ENCODE measurements at regions not wholly inside any gene's neighbourhood (a gene's known extent, or its start where the extent isn't known, plus 50 kb on each side); places are given as distances from the start of the nearest gene placed in this dataset.

DNA sequence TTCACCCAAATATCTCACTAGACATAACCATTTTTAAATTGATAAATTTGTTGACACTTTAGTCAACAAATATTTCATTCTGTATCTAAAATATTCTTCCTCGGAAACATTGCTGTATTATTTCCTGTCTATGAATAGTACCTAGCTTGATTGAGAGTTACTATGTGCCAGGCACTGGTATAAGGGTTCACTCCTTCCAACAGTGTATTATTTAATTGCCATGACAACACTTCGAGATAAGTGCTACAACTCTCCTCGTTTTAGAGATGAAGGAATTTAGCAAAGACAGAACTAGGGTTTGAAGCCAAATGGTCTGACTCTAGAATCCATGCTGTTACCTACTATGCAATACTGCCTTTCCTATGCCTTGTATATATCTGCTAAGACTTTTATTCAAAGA is 287.2 kb downstream of the YTHDC2 start:
- TF ChIP-seq GATA1 (IDR thresholded peaks at IDR 0.05; ENCODE audit: low read depth, low read length) (no peak), POLR2A (IDR thresholded peaks at IDR 0.05; ENCODE audit: low read length) (no peak)

DNA sequence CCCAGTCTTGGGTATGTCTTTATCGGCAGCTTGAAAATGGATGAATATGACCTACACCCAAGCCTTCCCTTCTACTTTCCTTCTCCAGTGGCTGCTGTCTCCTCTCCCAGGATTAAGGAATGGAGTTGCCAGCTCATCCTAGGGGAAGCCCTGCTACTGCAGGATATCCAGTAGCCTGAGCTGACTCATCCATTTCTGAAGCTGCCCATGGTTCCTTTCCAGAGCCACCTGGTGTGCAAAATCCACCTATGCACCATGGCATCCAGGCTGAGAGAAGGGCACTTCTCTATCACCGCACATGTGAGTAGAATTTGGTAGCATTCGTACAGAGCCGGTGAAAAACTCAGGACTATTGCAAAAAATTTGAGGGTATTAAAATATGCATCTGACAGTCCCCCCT is 290.8 kb downstream of the YTHDC2 start:
- TF ChIP-seq POLR2A (IDR thresholded peaks at IDR 0.05; ENCODE audit: low read length), result no peak
- TF ChIP-seq GATA1 (IDR thresholded peaks at IDR 0.05; ENCODE audit: low read depth, low read length), result no peak
- DNase-seq, result no peak

More for the DNA sequence above, 287.2 kb downstream of the YTHDC2 start:
- no peak for DNase-seq

DNA sequence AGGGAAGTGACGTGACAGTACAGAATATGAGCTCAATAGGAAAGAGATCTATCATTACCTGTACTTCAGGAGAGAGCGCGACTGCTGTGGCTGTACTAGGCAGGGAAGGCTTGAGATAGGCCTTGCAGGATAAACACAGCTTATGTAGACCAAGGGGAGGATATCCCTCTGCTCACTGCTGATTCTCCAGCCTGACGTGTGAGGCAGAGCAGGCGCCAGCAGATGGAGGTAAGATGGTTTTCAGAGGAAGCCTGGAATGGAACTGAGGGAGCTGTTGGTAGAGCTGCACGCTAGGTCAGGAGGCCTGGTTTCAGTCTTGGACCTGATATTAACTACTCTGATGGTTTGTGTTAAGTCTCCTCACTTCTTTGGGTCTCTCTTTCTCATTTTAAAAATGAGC is 291.4 kb downstream of the YTHDC2 start:
- TF ChIP-seq GATA1 (IDR thresholded peaks at IDR 0.05; ENCODE audit: low read depth, low read length) (no peak), POLR2A (IDR thresholded peaks at IDR 0.05; ENCODE audit: low read length) (no peak)
- no peak for DNase-seq

DNA sequence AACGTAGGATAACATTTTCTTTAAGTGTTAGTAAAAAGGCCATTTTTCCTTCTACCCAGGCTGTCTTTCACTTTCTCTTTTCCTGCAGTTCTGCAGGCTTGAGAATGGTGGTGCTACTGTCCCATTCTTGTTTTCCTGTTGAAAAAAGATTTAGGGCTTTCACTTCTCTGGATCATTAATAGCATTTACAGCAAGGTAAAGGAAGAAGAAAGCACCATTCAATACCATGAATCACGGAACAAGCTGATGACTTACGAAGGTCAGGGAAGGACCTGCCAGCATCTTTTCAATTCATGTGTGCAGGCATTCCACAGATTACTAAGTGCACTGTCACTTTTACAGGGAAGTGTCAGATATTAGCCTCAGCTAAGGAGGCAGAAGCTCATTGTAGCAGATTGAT is 292.8 kb downstream of the YTHDC2 start:
- TF ChIP-seq GATA1 (IDR thresholded peaks at IDR 0.05; ENCODE audit: low read depth, low read length) (no peak), POLR2A (IDR thresholded peaks at IDR 0.05; ENCODE audit: low read length) (no peak)
- DNase-seq, result no peak

DNA sequence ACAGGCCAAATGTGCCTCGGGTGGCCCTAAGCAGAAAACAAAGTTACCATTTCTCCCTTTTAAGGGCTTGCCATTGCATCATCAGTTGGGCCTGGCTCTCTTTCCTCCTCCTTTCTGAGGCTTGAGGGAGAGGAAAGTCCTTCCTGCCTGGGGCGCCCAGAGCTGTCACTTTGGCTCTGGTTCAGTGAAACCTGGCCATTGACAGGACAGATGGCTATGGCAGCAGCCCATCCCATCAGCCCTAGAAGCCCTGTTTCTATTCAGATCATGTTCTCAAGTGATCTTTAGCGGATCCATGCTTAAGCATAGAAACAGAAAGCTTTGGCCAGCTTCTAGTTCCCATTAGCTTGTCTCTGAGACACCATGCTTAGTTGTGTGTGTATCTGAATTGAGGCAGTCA is 293.4 kb downstream of the YTHDC2 start:
- TF ChIP-seq POLR2A (IDR thresholded peaks at IDR 0.05; ENCODE audit: low read length) (no peak), GATA1 (IDR thresholded peaks at IDR 0.05; ENCODE audit: low read depth, low read length) (no peak)
- DNase-seq, result no peak

DNA sequence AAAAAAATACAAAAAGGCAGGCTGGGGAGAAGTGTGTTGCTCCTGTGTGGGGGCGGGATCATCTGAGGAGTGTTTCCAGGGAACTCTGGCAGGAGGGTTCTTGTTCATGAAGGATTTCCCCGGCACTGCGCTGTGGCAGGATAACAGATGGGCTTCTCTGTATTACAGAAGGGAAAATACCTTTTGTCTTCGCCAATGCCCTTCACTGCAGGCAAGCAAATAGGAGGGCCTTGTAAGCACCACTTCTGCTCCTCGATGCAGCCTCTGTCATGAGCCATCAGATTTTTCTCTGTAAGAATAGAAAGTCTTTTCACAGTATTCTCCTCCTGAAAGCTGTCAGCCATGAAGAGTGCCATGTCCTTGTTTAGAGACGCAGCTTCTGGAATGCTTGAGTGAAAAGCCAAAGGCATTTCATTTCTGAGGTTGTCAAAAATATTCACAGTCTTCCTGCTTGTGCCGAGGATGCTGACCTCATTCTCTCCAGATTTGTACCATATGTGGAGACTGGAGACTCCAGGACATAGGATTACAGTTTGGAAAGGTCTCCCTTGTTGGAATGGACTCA is 294.0 kb downstream of the YTHDC2 start:
- DNase-seq, result no peak
- TF ChIP-seq GATA1 (IDR thresholded peaks at IDR 0.05; ENCODE audit: low read depth, low read length) (no peak), POLR2A (IDR thresholded peaks at IDR 0.05; ENCODE audit: low read length) (no peak)

DNA sequence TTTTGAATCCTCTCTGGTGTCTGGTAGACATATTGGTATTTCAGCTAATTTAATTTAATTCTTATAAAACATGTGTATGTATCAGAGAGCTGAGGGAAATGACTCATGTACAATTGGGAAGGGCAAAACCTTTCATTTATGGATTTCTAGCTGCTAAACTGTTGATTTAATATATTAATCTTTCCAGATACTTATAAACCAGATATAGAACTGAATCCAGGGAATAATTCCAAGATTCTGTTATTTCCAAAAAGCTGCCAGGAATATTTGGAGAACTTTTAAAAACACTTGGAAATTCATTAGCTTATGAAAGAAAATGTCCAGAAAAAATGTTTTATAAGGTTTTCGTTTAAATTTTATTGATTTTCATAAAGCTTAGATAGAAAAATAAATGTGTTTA is 295.5 kb downstream of the YTHDC2 start:
- TF ChIP-seq GATA1 (IDR thresholded peaks at IDR 0.05; ENCODE audit: low read depth, low read length) (no peak), POLR2A (IDR thresholded peaks at IDR 0.05; ENCODE audit: low read length) (no peak)
- DNase-seq, result no peak

DNA sequence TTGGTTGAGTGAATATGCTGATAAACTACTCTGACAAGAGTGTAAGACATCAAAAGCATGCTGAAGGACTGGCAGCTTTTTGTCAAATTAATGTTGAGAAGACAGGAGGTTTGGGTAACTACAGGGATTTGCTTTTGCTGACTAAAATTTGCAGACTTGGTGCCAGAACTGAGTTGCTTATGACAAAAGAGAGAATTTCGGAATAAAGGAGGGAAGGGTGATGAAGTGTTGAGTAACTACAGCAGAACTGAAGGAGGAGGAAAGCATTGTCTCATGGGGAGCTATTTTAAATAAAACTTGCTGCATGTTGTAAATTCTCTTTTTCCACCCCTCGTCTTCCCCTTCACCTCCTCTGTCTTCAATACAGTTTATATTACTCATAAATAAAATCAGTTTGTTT is 296.1 kb downstream of the YTHDC2 start:
- no peak for DNase-seq
- no peak for TF ChIP-seq GATA1 (IDR thresholded peaks at IDR 0.05; ENCODE audit: low read depth, low read length)
- no peak for TF ChIP-seq POLR2A (IDR thresholded peaks at IDR 0.05; ENCODE audit: low read length)

DNA sequence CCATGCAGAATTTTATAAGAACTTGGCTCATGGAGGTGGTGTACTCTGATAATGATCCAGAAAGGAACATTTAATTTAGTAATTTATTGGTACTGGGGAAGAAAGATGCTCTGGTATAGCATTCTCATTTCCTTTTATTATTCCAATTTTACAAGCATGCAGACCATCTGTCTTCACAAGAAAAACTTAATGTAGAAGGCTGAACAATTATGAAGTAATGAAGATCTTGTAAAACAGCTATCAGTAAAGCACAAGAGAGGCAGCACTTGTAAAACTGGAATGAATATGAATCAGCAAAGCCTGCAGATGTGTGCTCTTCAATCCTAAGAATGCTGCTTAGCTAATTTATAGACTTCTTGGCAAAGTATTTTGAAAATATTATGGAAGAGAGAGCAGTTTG is 300.0 kb downstream of the YTHDC2 start:
- no peak for DNase-seq
- TF ChIP-seq GATA1 (IDR thresholded peaks at IDR 0.05; ENCODE audit: low read depth, low read length) (no peak), POLR2A (IDR thresholded peaks at IDR 0.05; ENCODE audit: low read length) (no peak)

DNA sequence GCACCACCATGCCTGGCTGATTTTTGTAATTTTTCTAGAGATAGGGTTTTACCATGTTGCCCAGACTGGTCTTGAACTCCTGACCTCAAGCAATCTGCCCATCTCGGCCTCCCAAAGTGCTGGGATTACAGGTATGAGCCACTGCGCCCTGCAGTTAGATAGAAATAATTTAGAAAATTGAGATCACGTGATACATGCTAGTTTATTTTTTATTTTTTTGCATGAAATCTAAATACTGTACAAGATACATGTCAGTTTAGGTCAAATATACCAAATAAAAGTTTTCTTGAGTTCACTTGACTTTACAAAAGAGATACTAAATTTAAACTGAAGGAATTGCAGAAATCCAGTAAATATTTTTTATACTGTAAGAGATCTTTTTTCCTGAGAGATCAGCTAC is 304.2 kb downstream of the YTHDC2 start:
- DNase-seq, result no peak
- no peak for TF ChIP-seq POLR2A (IDR thresholded peaks at IDR 0.05; ENCODE audit: low read length)
- TF ChIP-seq GATA1 (IDR thresholded peaks at IDR 0.05; ENCODE audit: low read depth, low read length), result no peak

DNA sequence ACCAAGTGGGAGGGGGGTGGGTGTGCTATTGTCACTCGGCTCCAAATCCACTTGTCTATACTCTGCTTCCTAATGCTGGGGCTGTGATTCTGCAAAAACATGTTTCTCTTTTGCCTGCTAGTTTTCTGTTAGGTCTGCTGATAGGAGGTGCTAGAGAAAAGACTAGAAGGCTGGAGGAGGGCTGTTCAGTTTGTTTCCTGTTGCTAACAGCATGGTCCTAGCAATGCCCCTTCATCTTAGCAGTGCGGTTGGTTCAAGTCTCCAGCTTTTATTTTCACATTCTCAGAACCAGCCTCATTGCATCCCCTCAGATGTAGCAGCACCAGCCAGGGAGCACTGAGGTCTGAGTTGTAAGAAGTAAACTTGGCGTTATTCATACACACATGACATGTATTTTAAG is 310.2 kb downstream of the YTHDC2 start:
- TF ChIP-seq POLR2A (IDR thresholded peaks at IDR 0.05; ENCODE audit: low read length) (no peak), GATA1 (IDR thresholded peaks at IDR 0.05; ENCODE audit: low read depth, low read length) (no peak)
- DNase-seq, result no peak

DNA sequence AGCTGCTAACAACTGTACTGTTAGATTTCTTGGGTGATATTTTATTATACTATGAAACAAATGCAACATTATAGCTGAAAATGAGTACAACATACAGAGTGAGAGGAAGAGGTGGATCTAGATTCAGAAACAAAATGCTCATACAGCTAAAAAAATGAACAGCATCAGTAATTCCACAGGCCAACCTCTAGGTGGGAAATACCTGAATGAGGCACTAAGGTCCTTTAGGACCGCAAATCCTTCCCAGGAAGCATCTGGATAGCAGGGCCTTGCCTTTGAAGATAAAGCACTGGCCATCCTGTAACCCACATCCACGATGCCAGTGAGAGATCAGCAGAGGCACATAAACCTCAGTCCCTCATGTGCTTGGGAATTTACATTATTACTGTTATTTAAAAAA is 310.8 kb downstream of the YTHDC2 start:
- DNase-seq, result no peak
- TF ChIP-seq GATA1 (IDR thresholded peaks at IDR 0.05; ENCODE audit: low read depth, low read length), result no peak
- TF ChIP-seq POLR2A (IDR thresholded peaks at IDR 0.05; ENCODE audit: low read length), result no peak

DNA sequence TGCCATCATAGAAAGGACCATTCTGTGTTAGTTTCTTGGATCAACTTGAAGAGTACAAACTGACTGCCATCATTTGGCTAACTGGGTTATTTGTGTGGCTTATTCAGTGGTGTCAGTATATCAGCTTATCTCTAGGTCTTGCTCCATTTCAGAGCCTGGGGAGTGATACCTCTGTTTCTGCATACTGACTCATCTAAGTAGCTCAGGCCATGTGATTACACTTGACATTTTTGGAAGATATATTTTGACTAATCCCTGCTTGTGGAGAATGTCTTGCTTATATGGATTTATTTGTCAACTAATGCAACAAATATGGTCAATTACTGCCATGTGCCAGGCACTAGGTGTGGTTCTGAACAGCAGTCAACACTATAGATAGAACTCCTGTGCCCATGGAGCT is 311.7 kb downstream of the YTHDC2 start:
- TF ChIP-seq POLR2A (IDR thresholded peaks at IDR 0.05; ENCODE audit: low read length) (no peak), GATA1 (IDR thresholded peaks at IDR 0.05; ENCODE audit: low read depth, low read length) (no peak)
- no peak for DNase-seq

DNA sequence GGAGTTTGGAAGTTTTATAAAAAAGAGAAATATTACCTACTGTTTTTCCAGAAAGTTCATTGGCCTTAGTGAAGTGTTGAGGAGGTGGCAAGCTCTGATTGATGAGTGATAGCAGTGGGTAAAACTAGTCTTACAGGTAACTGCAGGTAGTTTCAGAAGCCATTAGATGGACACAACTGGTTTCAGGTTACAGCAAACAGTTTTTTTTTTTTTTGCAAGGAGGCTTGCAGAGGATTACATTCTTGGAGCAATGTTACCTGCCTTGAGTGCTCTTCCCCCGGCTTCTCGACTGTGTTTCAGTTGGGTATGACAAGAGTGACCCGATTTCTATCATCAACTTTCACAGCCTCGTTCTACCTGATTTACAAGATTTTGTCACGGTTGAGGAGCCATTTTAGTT is 333.4 kb downstream of the YTHDC2 start:
- DNase-seq, result no peak
- TF ChIP-seq GATA1 (IDR thresholded peaks at IDR 0.05; ENCODE audit: low read depth, low read length) (no peak), POLR2A (IDR thresholded peaks at IDR 0.05; ENCODE audit: low read length) (no peak)

DNA sequence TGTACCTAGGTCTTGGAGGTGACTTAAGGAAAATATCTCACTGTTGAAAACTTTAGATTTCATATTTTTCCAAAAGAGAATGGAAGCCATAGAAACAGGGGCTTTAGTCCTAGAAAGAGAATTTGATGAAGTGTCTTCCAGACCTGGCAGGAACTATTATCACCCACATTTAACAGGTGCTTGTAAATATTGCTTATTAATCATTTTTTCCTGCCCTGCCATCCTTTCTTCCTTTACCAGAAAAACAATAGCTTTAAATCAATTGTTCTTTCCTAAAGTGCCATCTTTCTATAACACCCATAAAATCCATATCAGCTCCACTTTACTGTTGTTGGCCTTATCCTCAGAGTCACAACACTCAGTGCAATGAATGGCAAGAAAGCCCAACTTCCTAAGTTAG is 350.9 kb downstream of the YTHDC2 start:
- TF ChIP-seq GATA1 (IDR thresholded peaks at IDR 0.05; ENCODE audit: low read depth, low read length), result no peak
- TF ChIP-seq POLR2A (IDR thresholded peaks at IDR 0.05; ENCODE audit: low read length), result no peak

DNA sequence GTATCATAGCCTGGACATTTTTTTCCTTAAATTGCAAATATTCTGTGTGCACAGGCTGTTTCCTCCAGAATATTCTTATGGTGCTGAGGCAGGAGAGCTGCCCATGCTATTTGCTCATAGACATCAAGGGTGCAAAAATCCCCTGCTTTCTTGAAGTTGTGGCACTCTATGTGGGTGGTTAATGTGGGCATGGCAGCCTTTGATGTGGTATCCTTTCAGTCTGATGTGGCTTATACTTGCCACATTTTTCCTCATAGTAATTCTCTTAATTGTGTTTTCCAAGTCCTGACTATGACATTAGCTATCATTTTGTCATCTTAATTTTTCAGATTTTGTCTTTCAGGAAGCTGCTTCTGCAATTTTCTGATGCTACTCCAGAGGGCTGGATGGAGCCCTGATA is 353.3 kb downstream of the YTHDC2 start:
- DNase-seq, result no peak
- TF ChIP-seq GATA1 (IDR thresholded peaks at IDR 0.05; ENCODE audit: low read depth, low read length), result no peak
- no peak for TF ChIP-seq POLR2A (IDR thresholded peaks at IDR 0.05; ENCODE audit: low read length)

More for the DNA sequence above, 350.9 kb downstream of the YTHDC2 start:
- no peak for DNase-seq

All from erythroblast (primary cell).